ENCODE measurements at regions not wholly inside any gene's neighbourhood (a gene's known extent, or its start where the extent isn't known, plus 50 kb on each side); places are given as distances from the start of the nearest gene placed in this dataset.

DNA sequence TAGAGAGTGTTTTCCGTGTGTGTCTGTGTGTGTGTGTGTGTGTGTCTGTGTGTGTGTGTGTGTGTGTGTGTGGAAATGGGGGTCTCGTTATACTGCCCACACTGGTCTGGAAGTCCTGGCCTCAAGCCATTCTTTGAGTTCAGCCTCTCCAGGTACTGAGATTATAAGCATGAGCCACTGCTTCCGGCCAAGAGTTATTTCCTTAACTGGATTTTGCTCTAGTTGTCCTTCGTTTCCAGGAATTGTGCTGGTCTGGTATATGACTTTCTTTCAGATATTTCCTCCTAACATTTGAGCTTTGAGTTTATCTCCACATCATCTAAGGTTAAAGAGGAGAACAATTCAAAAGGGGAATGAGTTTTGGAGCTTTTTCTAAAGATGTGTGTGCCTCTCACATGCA lies 124.8 kb downstream of the SH3BGRL2 start:
- Histone ChIP-seq H3K9me3 (ENCODE audit: insufficient read depth, low read length) (no peaks in the 10 kb centered on the region), H3K4me3 (ENCODE audit: insufficient read length, low read depth) (no peak overlapping the region), H3K36me3 (ENCODE audit: insufficient read depth, insufficient read length, low read length) (no peaks in the 10 kb centered on the region), H3K27me3 (ENCODE audit: insufficient read depth, insufficient read length) (no peaks in the 10 kb centered on the region), H3K9ac (ENCODE audit: insufficient read length, low read depth) (no peak overlapping the region), H3K4me1 (ENCODE audit: insufficient read depth, insufficient read length) (no peaks in the 10 kb centered on the region)
- no peak for DNase-seq (ENCODE audit: low read depth, low spot score)
- TF ChIP-seq SUZ12 (IDR thresholded peaks at IDR 0.05; ENCODE audit: extremely low read depth, insufficient read depth, insufficient read length) (no peak), ZNF274 (IDR thresholded peaks at IDR 0.05; ENCODE audit: low read depth, low read length) (no peak), YY1 (IDR thresholded peaks at IDR 0.05; ENCODE audit: insufficient read depth, insufficient read length) (no peak)

Measured in NT2/D1 (cell line).